Tibial artery (tissue), 4 donors: ENCODE measurements at regions not wholly inside any gene's neighbourhood (a gene's known extent, or its start where the extent isn't known, plus 50 kb on each side); places are given as distances from the start of the nearest gene placed in this dataset.

Experiments
- DNase-seq, 2 donors: peaks; one replicate each; pipeline ENCODE4 v3.0.0-alpha.2; 2019
- H3K27ac ChIP-seq, 2 donors: fragments of 200-600 bp; sonication (generic) in 1 of 2; 1 replicate in 1 of 2; 2 replicates in 1 of 2; pipeline ENCODE4 v1.5.1; 2018 to 2019; ENCODE audit warnings: mild to moderate bottlenecking in 1 of 2
- H3K27me3 ChIP-seq, 2 donors: fragments of 200-600 bp; sonication (generic) in 1 of 2; one replicate each; pipeline versions ENCODE4 v1.5.1 to v1.6.0; 2016 to 2019
- H3K36me3 ChIP-seq, 3 donors: fragments of 200-600 bp; sonication (generic) in 2 of 3; one replicate each; pipeline ENCODE4 v1.5.1; 2016 to 2019; ENCODE audit warnings: mild to moderate bottlenecking in 2 of 3
- H3K4me1 ChIP-seq, 4 donors: fragments of 200-600 bp; sonication (generic) in 2 of 4; 1 replicate in 3 of 4; 2 replicates in 1 of 4; pipeline ENCODE4 v1.5.1; 2016 to 2019
- H3K4me3 ChIP-seq, 2 donors: fragments of 200-600 bp; sonication (generic) in 1 of 2; 1 replicate in 1 of 2; 2 replicates in 1 of 2; pipeline ENCODE4 v1.5.1; 2018 to 2019; ENCODE audit warnings: mild to moderate bottlenecking in 2 of 2
- H3K9me3 ChIP-seq, 3 donors: fragments of 200-600 bp; sonication (generic) in 1 of 3; one replicate each; pipeline ENCODE4 v1.5.1; 2016 to 2019
- CTCF ChIP-seq, 2 experiments: fragments of 200-600 bp in 1 of 2; fragments of 450-650 bp in 1 of 2; IDR thresholded peaks; one replicate each; pipeline ENCODE4 v1.5.1; 2017 to 2019; ENCODE audit warnings: antibody characterized with exemption in 2 of 2, mild to moderate bottlenecking in 1 of 2, moderate library complexity in 1 of 2
- intact Hi-C: fragments of 100-400 bp; cut with DNase I; formaldehyde crosslinking; loops from one replicate; pipeline ENCODE4 v1.15.0; 2023; ENCODE audit warnings: low total_unique reads

- no peak for DNase-seq
- Histone ChIP-seq H3K27ac (no peak overlapping the region), H3K27me3 (no peaks in the 10 kb centered on the region), H3K4me1 (no peaks in the 10 kb centered on the region), H3K36me3 (no peaks in the 10 kb centered on the region), H3K4me3 (no peak overlapping the region), H3K9me3 (no peaks in the 10 kb centered on the region)
- TF ChIP-seq CTCF (IDR thresholded peaks at IDR 0.05): no peak
- intact Hi-C loops: no loop called here
These were observed 940.0 kb downstream of the SH3BGRL start for GRCh38 chrX:82141942-82142341.

- H3K27ac ChIP-seq: no peak overlapping the region
- H3K9me3 ChIP-seq: peaks cover 0 to 10% (median 5%) of the 10 kb centered on the region in 3 donors
- no peak overlapping the region for H3K4me3 ChIP-seq
- no peaks in the 10 kb centered on the region for H3K4me1 ChIP-seq
- intact Hi-C loops: no loop called here
- H3K36me3 ChIP-seq: no peaks in the 10 kb centered on the region
- no peak for TF ChIP-seq CTCF (IDR thresholded peaks at IDR 0.05)
- no peaks in the 10 kb centered on the region for H3K27me3 ChIP-seq
- no peak for DNase-seq
These were observed 959.3 kb downstream of the SH3BGRL start for GRCh38 chrX:82161195-82161594.

- DNase-seq: no peak
- intact Hi-C loops: no loop called here
- Histone ChIP-seq H3K9me3 (peaks cover 0 to 10% (median 5%) of the 10 kb centered on the region in 3 donors), H3K4me3 (no peak overlapping the region), H3K4me1 (no peaks in the 10 kb centered on the region), H3K27ac (no peak overlapping the region), H3K36me3 (no peaks in the 10 kb centered on the region), H3K27me3 (no peaks in the 10 kb centered on the region)
- no peak for TF ChIP-seq CTCF (IDR thresholded peaks at IDR 0.05)
These were observed 961.8 kb downstream of the SH3BGRL start for GRCh38 chrX:82163701-82164100.

GRCh38 chrX:82196866-82197265 lies 995.0 kb downstream of the SH3BGRL start:
- Histone ChIP-seq H3K4me1 (no peaks in the 10 kb centered on the region), H3K9me3 (peaks cover 0 to 3% (median 0%) of the 10 kb centered on the region in 3 donors), H3K36me3 (no peaks in the 10 kb centered on the region), H3K4me3 (no peak overlapping the region), H3K27ac (no peak overlapping the region), H3K27me3 (no peaks in the 10 kb centered on the region)
- TF ChIP-seq CTCF (IDR thresholded peaks at IDR 0.05): no peak
- peak in 1 of 2 donors; percentile 11 for DNase-seq
- intact Hi-C loops: no loop called here

GRCh38 chrX:82208975-82209374 lies 1007.1 kb downstream of the SH3BGRL start:
- Histone ChIP-seq H3K4me3 (no peak overlapping the region), H3K36me3 (no peaks in the 10 kb centered on the region), H3K9me3 (no peaks in the 10 kb centered on the region), H3K27ac (no peak overlapping the region), H3K4me1 (no peaks in the 10 kb centered on the region), H3K27me3 (no peaks in the 10 kb centered on the region)
- intact Hi-C loops: no loop called here
- TF ChIP-seq CTCF (IDR thresholded peaks at IDR 0.05): no peak
- DNase-seq: no peak

- H3K4me3 ChIP-seq: no peak overlapping the region
- no peaks in the 10 kb centered on the region for H3K9me3 ChIP-seq
- no peaks in the 10 kb centered on the region for H3K36me3 ChIP-seq
- H3K27ac ChIP-seq: no peak overlapping the region
- no peak for DNase-seq
- no peaks in the 10 kb centered on the region for H3K27me3 ChIP-seq
- intact Hi-C loops: no loop called here
- H3K4me1 ChIP-seq: no peaks in the 10 kb centered on the region
- TF ChIP-seq CTCF (IDR thresholded peaks at IDR 0.05): peak in 1 of 2 experiments; percentile 20
These were observed 1016.5 kb downstream of the SH3BGRL start for GRCh38 chrX:82218361-82218760.
